ENCODE measurements at regions not wholly inside any gene's neighbourhood (a gene's known extent, or its start where the extent isn't known, plus 50 kb on each side); places are given as distances from the start of the nearest gene placed in this dataset.

DNA sequence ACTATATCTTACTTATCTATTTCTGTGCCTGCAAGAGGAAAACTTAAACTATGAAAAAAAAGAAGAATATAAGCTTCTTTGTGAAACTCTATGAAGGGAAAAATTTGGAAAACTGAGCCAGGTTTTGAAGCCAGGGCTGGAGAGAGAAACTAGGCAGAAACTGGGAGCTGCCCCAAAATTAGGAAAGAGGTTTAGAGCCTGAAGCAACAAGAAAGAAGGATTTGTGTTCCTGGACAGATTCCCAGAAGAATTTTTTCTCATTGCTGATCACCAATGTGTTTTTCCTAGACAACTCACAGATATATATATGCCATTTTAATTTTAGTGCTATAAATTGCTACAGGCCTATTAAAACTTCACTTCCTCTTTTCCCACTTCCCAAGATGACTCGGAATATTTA, 245.0 kb upstream of the GEMIN8 start:
- no peak overlapping the region for H3K27ac Mint-ChIP-seq
- TF ChIP-seq, protein P1, sequence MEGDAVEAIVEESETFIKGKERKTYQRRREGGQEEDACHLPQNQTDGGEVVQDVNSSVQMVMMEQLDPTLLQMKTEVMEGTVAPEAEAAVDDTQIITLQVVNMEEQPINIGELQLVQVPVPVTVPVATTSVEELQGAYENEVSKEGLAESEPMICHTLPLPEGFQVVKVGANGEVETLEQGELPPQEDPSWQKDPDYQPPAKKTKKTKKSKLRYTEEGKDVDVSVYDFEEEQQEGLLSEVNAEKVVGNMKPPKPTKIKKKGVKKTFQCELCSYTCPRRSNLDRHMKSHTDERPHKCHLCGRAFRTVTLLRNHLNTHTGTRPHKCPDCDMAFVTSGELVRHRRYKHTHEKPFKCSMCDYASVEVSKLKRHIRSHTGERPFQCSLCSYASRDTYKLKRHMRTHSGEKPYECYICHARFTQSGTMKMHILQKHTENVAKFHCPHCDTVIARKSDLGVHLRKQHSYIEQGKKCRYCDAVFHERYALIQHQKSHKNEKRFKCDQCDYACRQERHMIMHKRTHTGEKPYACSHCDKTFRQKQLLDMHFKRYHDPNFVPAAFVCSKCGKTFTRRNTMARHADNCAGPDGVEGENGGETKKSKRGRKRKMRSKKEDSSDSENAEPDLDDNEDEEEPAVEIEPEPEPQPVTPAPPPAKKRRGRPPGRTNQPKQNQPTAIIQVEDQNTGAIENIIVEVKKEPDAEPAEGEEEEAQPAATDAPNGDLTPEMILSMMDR (IDR thresholded peaks at IDR 0.05; ENCODE audit: unreplicated experiment), result no peak
- no peaks in the 10 kb centered on the region for H3K27me3 Mint-ChIP-seq (ENCODE audit: low read depth)
- H3K9me3 Mint-ChIP-seq, result peaks cover 51% of the 10 kb centered on the region
- DNase-seq (ENCODE audit: low spot score in 2 of 2, unreplicated experiment in 2 of 2), result no peak
- no peaks in the 10 kb centered on the region for H3K4me1 Mint-ChIP-seq
- no peaks in the 10 kb centered on the region for H3K36me3 Mint-ChIP-seq
- no peak overlapping the region for H3K4me3 Mint-ChIP-seq

- Mint-ChIP-seq H3K4me3 (no peak overlapping the region), H3K36me3 (peaks cover 2% of the 10 kb centered on the region), H3K27ac (no peak overlapping the region), H3K4me1 (no peaks in the 10 kb centered on the region), H3K9me3 (peaks cover 37% of the 10 kb centered on the region), H3K27me3 (ENCODE audit: low read depth) (no peaks in the 10 kb centered on the region)
- TF ChIP-seq, protein P1 (IDR thresholded peaks at IDR 0.05; ENCODE audit: unreplicated experiment), result no peak
- DNase-seq (ENCODE audit: low spot score in 2 of 2, unreplicated experiment in 2 of 2), result no peak
Measured at GRCh38 chrX:14267216-14267615, 237.5 kb upstream of the GEMIN8 start.

GRCh38 chrX:14266705-14267104, 237.0 kb upstream of the GEMIN8 start:
- H3K4me1 Mint-ChIP-seq, result no peaks in the 10 kb centered on the region
- H3K9me3 Mint-ChIP-seq, result peaks cover 36% of the 10 kb centered on the region
- H3K27ac Mint-ChIP-seq, result no peak overlapping the region
- H3K27me3 Mint-ChIP-seq (ENCODE audit: low read depth), result no peaks in the 10 kb centered on the region
- H3K4me3 Mint-ChIP-seq, result no peak overlapping the region
- H3K36me3 Mint-ChIP-seq, result peaks cover 2% of the 10 kb centered on the region
- DNase-seq (ENCODE audit: low spot score in 2 of 2, unreplicated experiment in 2 of 2), result no peak
- TF ChIP-seq, protein P1 (IDR thresholded peaks at IDR 0.05; ENCODE audit: unreplicated experiment), result no peak

DNA sequence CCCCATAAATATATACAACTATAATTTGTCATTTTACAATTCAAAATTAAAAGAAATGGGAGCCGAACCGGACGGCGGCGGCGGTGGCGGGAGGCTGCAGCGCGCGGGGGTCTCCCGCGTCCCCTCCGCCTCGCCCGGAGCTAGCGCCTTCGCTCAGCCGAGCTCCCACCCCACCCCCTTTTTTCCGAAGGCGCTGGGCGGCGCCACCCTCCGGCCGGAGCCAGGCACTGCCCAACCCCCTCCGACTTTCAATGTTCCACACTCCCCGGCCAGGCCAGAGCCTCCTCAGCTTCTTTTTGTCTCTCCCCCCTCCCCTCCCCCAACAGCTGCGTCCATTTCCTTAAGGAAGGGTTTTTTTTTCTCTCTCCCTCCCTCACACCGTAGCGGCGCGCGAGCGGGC, 214.1 kb upstream of the GEMIN8 start:
- no peak for DNase-seq (ENCODE audit: low spot score in 2 of 2, unreplicated experiment in 2 of 2)
- Mint-ChIP-seq H3K27me3 (ENCODE audit: low read depth) (peaks cover 43% of the 10 kb centered on the region), H3K36me3 (no peaks in the 10 kb centered on the region), H3K4me1 (no peaks in the 10 kb centered on the region), H3K27ac (no peak overlapping the region), H3K9me3 (peaks cover 42% of the 10 kb centered on the region), H3K4me3 (no peak overlapping the region)
- TF ChIP-seq, protein P1 (IDR thresholded peaks at IDR 0.05; ENCODE audit: unreplicated experiment), result no peak

DNA sequence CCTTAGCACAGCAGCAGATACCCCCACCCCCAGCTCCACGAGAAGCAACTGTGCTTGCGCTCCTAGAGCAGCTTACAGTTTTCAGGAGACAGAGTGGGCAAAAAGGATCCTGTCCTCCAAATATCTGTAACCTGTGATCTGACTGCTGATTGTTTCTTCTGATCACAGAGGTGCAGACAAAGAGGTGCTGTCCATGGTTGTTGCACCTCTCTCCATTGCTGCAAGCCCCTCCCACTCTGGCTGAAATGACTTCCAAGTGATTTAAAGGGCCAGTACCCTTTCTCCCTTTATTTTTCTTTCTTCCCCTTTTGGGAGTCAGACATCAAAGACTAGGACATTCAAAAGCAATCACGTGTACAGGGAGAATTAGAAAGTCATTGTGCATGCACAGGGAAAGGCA, 205.3 kb upstream of the GEMIN8 start:
- no peaks in the 10 kb centered on the region for H3K36me3 Mint-ChIP-seq
- H3K4me3 Mint-ChIP-seq, result no peak overlapping the region
- no peak for DNase-seq (ENCODE audit: low spot score in 2 of 2, unreplicated experiment in 2 of 2)
- H3K27me3 Mint-ChIP-seq (ENCODE audit: low read depth), result no peaks in the 10 kb centered on the region
- H3K27ac Mint-ChIP-seq, result no peak overlapping the region
- H3K4me1 Mint-ChIP-seq, result no peaks in the 10 kb centered on the region
- TF ChIP-seq, protein P1 (IDR thresholded peaks at IDR 0.05; ENCODE audit: unreplicated experiment), result no peak
- peaks cover 54% of the 10 kb centered on the region for H3K9me3 Mint-ChIP-seq

GRCh38 chrX:14232688-14233087, 203.0 kb upstream of the GEMIN8 start:
- Mint-ChIP-seq H3K4me1 (no peaks in the 10 kb centered on the region), H3K4me3 (no peak overlapping the region), H3K27ac (no peak overlapping the region), H3K27me3 (ENCODE audit: low read depth) (no peaks in the 10 kb centered on the region), H3K36me3 (no peaks in the 10 kb centered on the region), H3K9me3 (peaks cover 64% of the 10 kb centered on the region)
- no peak for DNase-seq (ENCODE audit: low spot score in 2 of 2, unreplicated experiment in 2 of 2)
- TF ChIP-seq, protein P1 (IDR thresholded peaks at IDR 0.05; ENCODE audit: unreplicated experiment), result no peak
